Activated naive CD4-positive, alpha-beta T cell treated with anti-CD3 and anti-CD28 coated beads, Interleukin-2, amount 10 ng/mL, durations not matched to agents 7 days and 5 days (primary cell): ENCODE measurements at regions not wholly inside any gene's neighbourhood (a gene's known extent, or its start where the extent isn't known, plus 50 kb on each side); places are given as distances from the start of the nearest gene placed in this dataset.

ENCODE experiments used
- CTCF ChIA-PET: fragments of 350-600 bp; sonication (Branson Sonifier 250); formaldehyde crosslinking; loops from one replicate; lab custom pipeline; 2021; ENCODE audit warnings: antibody characterized with exemption; lab: Charles Lee
- DNase-seq: peaks from one replicate; pipeline ENCODE4 v3.0.0-alpha.2; 2020
- H3K27ac Mint-ChIP-seq: one replicate; pipeline ENCODE4 v1.8.0; 2021; ENCODE audit warnings: mild to moderate bottlenecking, moderate library complexity, mixed read lengths
- H3K27me3 Mint-ChIP-seq: one replicate; pipeline ENCODE4 v1.8.0; 2021; ENCODE audit warnings: mild to moderate bottlenecking, mixed read lengths
- H3K36me3 Mint-ChIP-seq: one replicate; pipeline ENCODE4 v1.8.0; 2021; ENCODE audit warnings: mixed read lengths
- H3K4me1 Mint-ChIP-seq: one replicate; pipeline ENCODE4 v1.8.0; 2021; ENCODE audit warnings: mixed read lengths
- H3K4me3 Mint-ChIP-seq: one replicate; pipeline ENCODE4 v1.8.0; 2021; ENCODE audit warnings: mild to moderate bottlenecking, moderate library complexity, mixed read lengths
- H3K9me3 Mint-ChIP-seq: one replicate; pipeline ENCODE4 v1.8.0; 2021; ENCODE audit warnings: mixed read lengths

DNA sequence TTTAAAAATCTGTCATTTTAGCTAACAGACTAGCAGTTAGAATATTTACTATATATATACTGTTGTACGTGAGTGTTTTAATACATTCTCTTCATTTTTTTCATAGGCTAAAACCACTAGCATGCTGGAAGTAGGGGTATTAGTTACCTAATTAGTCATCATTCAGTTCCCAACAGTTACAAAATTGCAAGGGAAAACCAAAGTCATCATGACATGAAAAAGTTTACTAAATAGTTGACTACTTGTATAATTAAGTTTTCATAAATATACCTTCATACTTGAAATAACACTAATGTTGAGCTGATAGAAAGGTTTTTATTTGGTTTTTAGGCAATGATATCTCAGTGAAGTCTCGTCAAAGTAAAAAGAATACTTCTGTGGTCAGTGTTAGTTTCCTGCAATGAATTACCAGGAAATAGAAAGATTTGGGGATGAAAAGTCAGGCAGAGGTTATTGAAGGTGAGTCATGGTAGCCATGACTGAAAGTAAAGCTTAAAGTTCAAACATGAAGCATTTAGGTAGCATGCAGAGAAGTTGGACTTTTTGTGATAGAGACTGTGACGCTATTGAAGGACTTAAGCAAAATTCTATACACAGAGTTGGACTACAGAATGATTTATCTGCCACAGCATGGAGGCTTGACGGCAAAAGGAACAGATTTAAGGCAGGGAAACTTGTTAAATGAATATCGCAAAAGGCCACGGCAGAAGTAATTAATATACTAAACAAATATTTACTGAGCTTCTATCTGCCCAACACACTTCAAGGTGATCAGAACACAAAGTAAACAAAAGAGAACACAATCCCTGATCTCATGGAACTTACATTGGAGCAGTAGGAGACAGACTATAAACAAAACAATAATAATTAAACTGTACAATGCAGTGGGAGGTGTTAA lies 828.1 kb upstream of the FAT3 start:
- no peak overlapping the region for H3K4me3 Mint-ChIP-seq
- no peak overlapping the region for H3K27ac Mint-ChIP-seq
- H3K4me1 Mint-ChIP-seq, result no peaks in the 10 kb centered on the region
- CTCF ChIA-PET, result no interaction called here
- no peaks in the 10 kb centered on the region for H3K36me3 Mint-ChIP-seq
- no peak for DNase-seq
- peaks cover 6% of the 10 kb centered on the region for H3K9me3 Mint-ChIP-seq
- H3K27me3 Mint-ChIP-seq, result no peaks in the 10 kb centered on the region

DNA sequence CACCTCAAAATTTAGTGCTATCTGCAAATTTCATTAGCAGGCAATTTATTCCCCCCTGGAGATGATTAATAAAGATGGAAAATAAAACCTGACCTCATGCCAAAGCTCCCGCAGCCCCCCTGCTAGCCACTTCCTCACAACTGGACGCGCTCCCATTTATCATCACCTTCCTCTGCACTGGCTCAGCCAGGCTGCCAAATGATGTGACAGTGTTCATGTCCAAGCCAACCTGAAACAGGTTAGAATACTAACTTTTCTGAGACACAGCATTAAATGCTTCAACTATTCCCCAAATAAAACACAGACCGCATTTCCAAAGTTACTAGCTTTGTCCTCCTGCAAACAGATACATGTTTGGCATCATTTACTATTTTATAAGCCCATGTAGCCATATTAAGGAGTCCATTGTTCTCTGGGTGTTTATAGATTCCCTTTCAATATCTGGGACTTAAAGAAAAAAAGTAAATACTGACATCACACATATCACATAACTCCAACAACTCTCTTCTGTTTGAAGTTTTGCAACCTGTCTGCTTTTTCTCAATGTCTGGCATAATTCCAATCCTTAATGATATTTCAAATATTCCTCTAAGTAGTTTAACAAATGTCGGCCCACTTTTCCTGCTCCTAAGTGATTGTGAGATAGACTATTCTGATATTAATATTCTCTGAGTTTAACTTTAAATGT lies 829.7 kb upstream of the FAT3 start:
- Mint-ChIP-seq H3K36me3 (no peaks in the 10 kb centered on the region), H3K4me3 (no peak overlapping the region), H3K9me3 (peaks cover 3% of the 10 kb centered on the region), H3K27me3 (no peaks in the 10 kb centered on the region), H3K4me1 (no peaks in the 10 kb centered on the region), H3K27ac (no peak overlapping the region)
- CTCF ChIA-PET, result no interaction called here
- no peak for DNase-seq

DNA sequence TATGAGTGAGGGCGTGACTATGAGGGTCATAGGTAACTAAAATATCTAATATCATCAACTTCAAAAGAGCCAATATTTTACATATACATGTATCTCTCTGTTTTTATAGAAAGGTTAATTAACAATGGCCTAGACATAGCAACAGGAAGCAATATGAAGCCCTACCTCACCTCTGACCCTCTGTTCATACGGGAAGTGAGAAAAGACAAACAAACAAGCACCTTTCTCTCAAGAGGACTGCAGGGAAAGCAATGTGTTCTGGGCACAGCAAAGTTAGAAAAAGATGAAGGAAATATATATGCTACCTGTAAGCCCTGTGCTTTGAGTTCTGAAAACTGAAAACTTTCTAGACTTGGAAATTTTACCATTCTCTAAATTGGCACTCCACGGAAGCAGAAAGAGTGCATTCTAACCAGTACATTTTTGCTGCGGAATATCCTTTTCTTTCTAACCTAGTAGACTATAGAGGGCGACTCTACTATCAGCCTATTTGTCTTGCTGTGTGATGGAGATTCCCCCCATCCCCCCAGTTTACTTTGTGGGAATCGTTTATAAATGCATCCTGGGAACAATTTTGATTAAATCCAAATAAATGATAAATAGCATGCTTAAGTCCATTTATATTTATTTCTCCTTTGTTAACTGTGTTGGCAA lies 830.4 kb upstream of the FAT3 start:
- CTCF ChIA-PET, result no interaction called here
- H3K9me3 Mint-ChIP-seq, result peaks cover 3% of the 10 kb centered on the region
- H3K36me3 Mint-ChIP-seq, result no peaks in the 10 kb centered on the region
- no peak overlapping the region for H3K27ac Mint-ChIP-seq
- H3K27me3 Mint-ChIP-seq, result no peaks in the 10 kb centered on the region
- DNase-seq, result no peak
- no peaks in the 10 kb centered on the region for H3K4me1 Mint-ChIP-seq
- H3K4me3 Mint-ChIP-seq, result no peak overlapping the region

- Mint-ChIP-seq H3K27me3 (no peaks in the 10 kb centered on the region), H3K4me1 (no peaks in the 10 kb centered on the region), H3K27ac (no peak overlapping the region), H3K9me3 (peaks cover 9% of the 10 kb centered on the region), H3K4me3 (no peak overlapping the region), H3K36me3 (no peaks in the 10 kb centered on the region)
- DNase-seq, result no peak
- CTCF ChIA-PET, result no interaction called here
Observed at GRCh38 chr11:91382946-91383345, 841.7 kb upstream of the FAT3 start.

GRCh38 chr11:91374794-91375193 lies 849.8 kb upstream of the FAT3 start:
- no peaks in the 10 kb centered on the region for H3K9me3 Mint-ChIP-seq
- CTCF ChIA-PET, result no interaction called here
- no peak for DNase-seq
- no peaks in the 10 kb centered on the region for H3K27me3 Mint-ChIP-seq
- H3K4me1 Mint-ChIP-seq, result no peaks in the 10 kb centered on the region
- H3K36me3 Mint-ChIP-seq, result no peaks in the 10 kb centered on the region
- H3K4me3 Mint-ChIP-seq, result no peak overlapping the region
- no peak overlapping the region for H3K27ac Mint-ChIP-seq

DNA sequence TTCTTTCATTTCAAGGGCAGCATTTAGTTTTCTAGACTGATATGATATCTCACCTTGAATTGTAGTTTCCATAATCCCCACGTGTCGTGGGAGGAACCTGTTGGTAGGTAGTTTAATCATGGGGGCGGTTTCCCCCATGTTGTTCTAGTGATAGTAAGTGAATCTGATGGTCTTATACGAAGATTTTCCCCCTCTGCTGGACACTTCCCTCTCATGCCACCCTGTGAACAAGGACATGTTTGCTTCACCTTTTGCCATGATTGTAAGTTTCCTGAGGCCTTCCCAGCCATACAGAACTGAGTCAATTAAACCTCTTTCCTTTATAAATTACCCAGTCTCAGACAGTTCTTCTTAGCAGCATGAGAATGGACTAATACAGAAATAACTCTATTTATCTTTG lies 851.1 kb upstream of the FAT3 start:
- no peaks in the 10 kb centered on the region for H3K4me1 Mint-ChIP-seq
- H3K27ac Mint-ChIP-seq, result no peak overlapping the region
- no peak overlapping the region for H3K4me3 Mint-ChIP-seq
- no peaks in the 10 kb centered on the region for H3K9me3 Mint-ChIP-seq
- no peak for DNase-seq
- CTCF ChIA-PET, result no interaction called here
- no peaks in the 10 kb centered on the region for H3K27me3 Mint-ChIP-seq
- no peaks in the 10 kb centered on the region for H3K36me3 Mint-ChIP-seq

- Mint-ChIP-seq H3K4me1 (no peaks in the 10 kb centered on the region), H3K4me3 (no peak overlapping the region), H3K27ac (no peak overlapping the region), H3K36me3 (no peaks in the 10 kb centered on the region), H3K9me3 (peaks cover 7% of the 10 kb centered on the region), H3K27me3 (no peaks in the 10 kb centered on the region)
- CTCF ChIA-PET, result no interaction called here
- no peak for DNase-seq
Observed at GRCh38 chr11:91366816-91367215, 857.8 kb upstream of the FAT3 start.

DNA sequence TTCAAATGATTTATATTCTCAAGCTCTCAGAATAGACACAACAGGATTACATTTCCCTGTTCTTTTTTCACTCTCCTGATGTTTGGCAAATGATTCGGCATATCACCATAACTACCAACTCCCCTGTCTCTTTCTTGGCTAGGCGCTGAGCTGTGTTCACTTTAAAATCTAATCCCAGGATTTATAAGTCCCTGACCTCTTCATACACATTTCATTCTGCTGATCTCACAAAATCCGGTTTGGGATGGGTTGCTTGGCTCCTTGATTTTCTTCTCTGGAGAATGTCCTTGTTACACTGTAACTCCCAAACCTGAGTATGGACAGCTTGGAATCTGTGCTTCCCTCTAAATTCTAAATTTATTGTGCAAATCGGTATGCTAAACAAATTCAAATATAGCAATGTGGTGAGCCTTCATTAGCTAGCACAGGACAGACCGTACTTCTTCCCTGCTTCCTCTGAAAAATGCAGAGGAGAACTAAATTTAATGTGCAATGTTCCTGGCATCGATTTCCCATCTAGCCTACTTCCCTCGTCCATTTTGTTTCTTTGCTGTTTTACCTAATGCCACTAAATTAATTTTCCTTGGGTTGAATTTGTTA lies 858.5 kb upstream of the FAT3 start:
- no peaks in the 10 kb centered on the region for H3K4me1 Mint-ChIP-seq
- H3K4me3 Mint-ChIP-seq, result no peak overlapping the region
- H3K27ac Mint-ChIP-seq, result no peak overlapping the region
- H3K36me3 Mint-ChIP-seq, result no peaks in the 10 kb centered on the region
- CTCF ChIA-PET, result no interaction called here
- H3K27me3 Mint-ChIP-seq, result no peaks in the 10 kb centered on the region
- H3K9me3 Mint-ChIP-seq, result peaks cover 7% of the 10 kb centered on the region
- DNase-seq, result no peak

- Mint-ChIP-seq H3K4me1 (no peaks in the 10 kb centered on the region), H3K27me3 (no peaks in the 10 kb centered on the region), H3K27ac (no peak overlapping the region), H3K9me3 (peaks cover 12% of the 10 kb centered on the region), H3K4me3 (no peak overlapping the region), H3K36me3 (no peaks in the 10 kb centered on the region)
- CTCF ChIA-PET, result no interaction called here
- no peak for DNase-seq
Observed at GRCh38 chr11:91350931-91351330, 873.7 kb upstream of the FAT3 start.

- Mint-ChIP-seq H3K27me3 (no peaks in the 10 kb centered on the region), H3K27ac (no peak overlapping the region), H3K4me1 (no peaks in the 10 kb centered on the region), H3K4me3 (no peak overlapping the region), H3K36me3 (no peaks in the 10 kb centered on the region), H3K9me3 (peaks cover 7% of the 10 kb centered on the region)
- no peak for DNase-seq
- CTCF ChIA-PET, result no interaction called here
Observed at GRCh38 chr11:91326751-91327150, 897.9 kb upstream of the FAT3 start.

- CTCF ChIA-PET, result no interaction called here
Observed at GRCh38 chr11:91326280-91326679, 898.3 kb upstream of the FAT3 start.

DNA sequence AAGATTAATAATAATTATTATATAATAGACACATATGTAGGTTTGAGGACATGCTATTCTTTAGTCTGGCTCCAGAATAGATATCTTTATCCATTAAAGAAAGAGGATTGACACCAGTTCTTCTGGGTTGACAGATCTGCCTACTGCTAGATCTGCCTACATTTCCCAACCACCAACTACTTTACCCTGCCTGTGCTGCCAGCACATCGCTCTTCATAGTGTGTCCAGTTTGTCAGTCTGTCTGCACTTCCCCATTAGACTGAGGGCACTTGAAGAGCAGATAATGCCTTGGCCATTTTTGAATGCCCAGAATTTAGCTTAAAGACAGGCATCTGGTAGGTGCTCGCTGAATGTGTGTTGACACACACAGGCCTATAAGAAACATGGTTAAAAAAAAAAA lies 910.1 kb upstream of the FAT3 start:
- Mint-ChIP-seq H3K36me3 (no peaks in the 10 kb centered on the region), H3K27ac (no peak overlapping the region), H3K4me1 (no peaks in the 10 kb centered on the region), H3K27me3 (no peaks in the 10 kb centered on the region), H3K4me3 (no peak overlapping the region), H3K9me3 (peaks cover 5% of the 10 kb centered on the region)
- CTCF ChIA-PET, result no interaction called here
- no peak for DNase-seq

More at GRCh38 chr11:91326280-91326679, 898.3 kb upstream of the FAT3 start:
- H3K9me3 Mint-ChIP-seq, result peaks cover 7% of the 10 kb centered on the region
- H3K4me3 Mint-ChIP-seq, result no peak overlapping the region
- DNase-seq, result no peak
- no peaks in the 10 kb centered on the region for H3K27me3 Mint-ChIP-seq
- H3K4me1 Mint-ChIP-seq, result no peaks in the 10 kb centered on the region
- H3K36me3 Mint-ChIP-seq, result no peaks in the 10 kb centered on the region
- no peak overlapping the region for H3K27ac Mint-ChIP-seq

GRCh38 chr11:91312541-91312940 lies 912.1 kb upstream of the FAT3 start:
- no peaks in the 10 kb centered on the region for H3K27me3 Mint-ChIP-seq
- H3K4me3 Mint-ChIP-seq, result no peak overlapping the region
- no peak for DNase-seq
- H3K4me1 Mint-ChIP-seq, result no peaks in the 10 kb centered on the region
- no peak overlapping the region for H3K27ac Mint-ChIP-seq
- no peaks in the 10 kb centered on the region for H3K36me3 Mint-ChIP-seq
- H3K9me3 Mint-ChIP-seq, result peaks cover 3% of the 10 kb centered on the region
- CTCF ChIA-PET, result no interaction called here

- H3K4me3 Mint-ChIP-seq, result no peak overlapping the region
- H3K36me3 Mint-ChIP-seq, result no peaks in the 10 kb centered on the region
Observed at GRCh38 chr11:91310085-91310484, 914.5 kb upstream of the FAT3 start.

More at GRCh38 chr11:91310085-91310484, 914.5 kb upstream of the FAT3 start:
- H3K27me3 Mint-ChIP-seq, result no peaks in the 10 kb centered on the region
- H3K4me1 Mint-ChIP-seq, result no peaks in the 10 kb centered on the region
- CTCF ChIA-PET, result no interaction called here
- DNase-seq, result no peak
- peaks cover 1% of the 10 kb centered on the region for H3K9me3 Mint-ChIP-seq
- no peak overlapping the region for H3K27ac Mint-ChIP-seq
